Suprapubic skin (tissue), 4 donors: ENCODE measurements at regions not wholly inside any gene's neighbourhood (a gene's known extent, or its start where the extent isn't known, plus 50 kb on each side); places are given as distances from the start of the nearest gene placed in this dataset.
"Not testable (repeated sequence)": the region's sequence is repeated elsewhere in the genome, so short reads cannot be mapped to it uniquely, and the experiment has no call there.

ENCODE experiments used
- DNase-seq, 2 donors: peaks; one replicate each; pipeline ENCODE4 v3.0.0-alpha.2; 2019; ENCODE audit warnings: low spot score in 2 of 2
- H3K27ac ChIP-seq: fragments of 200-600 bp; sonication (generic); one replicate; pipeline ENCODE4 v1.5.1; 2019
- H3K27me3 ChIP-seq: fragments of 200-600 bp; sonication (generic); one replicate; pipeline ENCODE4 v1.5.1; 2019
- H3K36me3 ChIP-seq: fragments of 200-600 bp; sonication (generic); one replicate; pipeline ENCODE4 v1.5.1; 2019
- H3K4me1 ChIP-seq: fragments of 200-600 bp; sonication (generic); one replicate; pipeline ENCODE4 v1.5.1; 2019
- H3K4me3 ChIP-seq: fragments of 200-600 bp; sonication (generic); one replicate; pipeline ENCODE4 v1.5.1; 2019; ENCODE audit warnings: mild to moderate bottlenecking
- H3K9me3 ChIP-seq: fragments of 200-600 bp; sonication (generic); one replicate; pipeline ENCODE4 v1.5.1; 2019
- EP300 ChIP-seq: sonication (generic); formaldehyde crosslinking; IDR thresholded peaks from one replicate; pipeline ENCODE4 v1.6.1; 2017; ENCODE audit warnings: antibody characterized with exemption
- POLR2A ChIP-seq, 2 donors: fragments of 450-650 bp; IDR thresholded peaks; one replicate each; pipeline ENCODE4 v1.6.1; 2017; ENCODE audit warnings: antibody characterized with exemption in 2 of 2, mild to moderate bottlenecking in 2 of 2, moderate library complexity in 2 of 2
- POLR2AphosphoS5 ChIP-seq, 3 donors: sonication (generic); formaldehyde crosslinking; IDR thresholded peaks; one replicate each; pipeline ENCODE4 v1.6.1; 2017; ENCODE audit warnings: antibody characterized with exemption in 3 of 3
- WGBS: methylation state at CpG from one replicate; pipeline ENCODE4 v1.1.5; 2018; 5-methylcytosine and 5-hydroxymethylcytosine counted together
- TF ChIP-seq, protein P1 (sequence below), 2 donors: fragments of 200-600 bp in 1 of 2; fragments of 450-650 bp in 1 of 2; sonication (generic) in 1 of 2; IDR thresholded peaks; one replicate each; pipeline ENCODE4 v1.5.1; 2016 to 2019; ENCODE audit warnings: antibody characterized with exemption in 2 of 2, mild to moderate bottlenecking in 1 of 2, moderate library complexity in 1 of 2

DNA sequence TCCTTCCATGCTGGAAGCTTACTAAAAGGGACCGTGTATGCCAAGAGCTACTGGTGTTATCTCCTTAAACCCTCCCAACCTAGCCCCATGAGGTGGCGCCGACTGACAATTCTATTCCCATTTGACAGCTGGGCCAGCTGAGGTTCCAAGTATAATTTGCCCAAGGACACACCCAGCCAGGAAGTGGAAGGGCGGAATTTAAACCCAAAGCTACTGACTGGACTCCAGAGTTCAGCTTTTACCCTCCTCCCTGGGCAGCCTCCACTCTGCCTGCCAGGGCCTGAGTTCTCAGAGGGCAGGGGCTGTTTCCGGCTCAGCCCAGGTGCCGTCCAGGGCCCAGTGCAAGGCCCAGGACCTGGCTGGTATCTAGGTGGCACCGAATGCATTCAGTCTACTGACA is 71.8 kb downstream of the C9orf50 start:
- Histone ChIP-seq H3K9me3 (no peaks in the 10 kb centered on the region), H3K4me3 (peak overlapping the region; percentile 62), H3K36me3 (no peaks in the 10 kb centered on the region), H3K27me3 (no peaks in the 10 kb centered on the region), H3K27ac (peak overlapping the region; percentile 87), H3K4me1 (peaks cover 22% of the 10 kb centered on the region)
- DNase-seq: peak in 1 of 2 donors; percentile 60
- 61% methylated on average over 7 of the region's 7 CpGs for WGBS
- no peak for TF ChIP-seq EP300
- no peak for TF ChIP-seq POLR2AphosphoS5 (IDR thresholded peaks at IDR 0.05)
- TF ChIP-seq, protein P1, sequence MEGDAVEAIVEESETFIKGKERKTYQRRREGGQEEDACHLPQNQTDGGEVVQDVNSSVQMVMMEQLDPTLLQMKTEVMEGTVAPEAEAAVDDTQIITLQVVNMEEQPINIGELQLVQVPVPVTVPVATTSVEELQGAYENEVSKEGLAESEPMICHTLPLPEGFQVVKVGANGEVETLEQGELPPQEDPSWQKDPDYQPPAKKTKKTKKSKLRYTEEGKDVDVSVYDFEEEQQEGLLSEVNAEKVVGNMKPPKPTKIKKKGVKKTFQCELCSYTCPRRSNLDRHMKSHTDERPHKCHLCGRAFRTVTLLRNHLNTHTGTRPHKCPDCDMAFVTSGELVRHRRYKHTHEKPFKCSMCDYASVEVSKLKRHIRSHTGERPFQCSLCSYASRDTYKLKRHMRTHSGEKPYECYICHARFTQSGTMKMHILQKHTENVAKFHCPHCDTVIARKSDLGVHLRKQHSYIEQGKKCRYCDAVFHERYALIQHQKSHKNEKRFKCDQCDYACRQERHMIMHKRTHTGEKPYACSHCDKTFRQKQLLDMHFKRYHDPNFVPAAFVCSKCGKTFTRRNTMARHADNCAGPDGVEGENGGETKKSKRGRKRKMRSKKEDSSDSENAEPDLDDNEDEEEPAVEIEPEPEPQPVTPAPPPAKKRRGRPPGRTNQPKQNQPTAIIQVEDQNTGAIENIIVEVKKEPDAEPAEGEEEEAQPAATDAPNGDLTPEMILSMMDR (IDR thresholded peaks at IDR 0.05): no peak
- TF ChIP-seq POLR2A (IDR thresholded peaks at IDR 0.05): no peak

DNA sequence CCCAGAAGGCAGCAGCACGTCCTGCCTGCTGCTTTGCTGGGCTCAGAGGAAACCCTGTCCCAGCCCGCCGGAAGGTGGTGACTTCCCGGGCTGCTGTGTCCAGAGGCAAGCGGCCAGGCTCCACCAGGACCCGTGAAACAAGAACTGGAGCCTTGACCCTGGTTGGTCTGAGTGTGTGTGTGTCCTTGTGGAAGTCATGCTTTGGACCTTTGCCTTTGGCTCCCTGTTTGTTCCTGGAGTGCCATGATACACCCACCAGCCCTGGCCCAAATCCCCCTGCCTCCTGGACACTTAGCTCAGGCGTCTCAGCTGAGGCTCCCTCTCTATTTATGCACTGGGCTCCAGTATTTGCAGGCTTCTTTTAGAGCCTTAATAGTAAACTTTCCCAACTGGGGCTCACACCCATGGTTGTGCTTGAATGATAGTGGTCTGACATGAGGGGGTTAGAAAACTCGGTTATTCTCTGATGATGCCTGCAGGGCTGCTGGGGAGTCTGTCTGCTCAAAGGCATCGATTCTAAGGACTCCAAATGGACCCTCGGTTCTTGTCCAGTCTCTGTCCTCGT is 72.2 kb downstream of the C9orf50 start:
- WGBS: 76% methylated on average over 10 of the region's 11 CpGs
- H3K36me3 ChIP-seq: no peaks in the 10 kb centered on the region
- H3K27ac ChIP-seq: peak overlapping the region; percentile 87
- H3K4me1 ChIP-seq: peaks cover 22% of the 10 kb centered on the region
- no peaks in the 10 kb centered on the region for H3K27me3 ChIP-seq
- no peaks in the 10 kb centered on the region for H3K9me3 ChIP-seq
- peak in 1 of 2 donors; percentile 66 for DNase-seq
- TF ChIP-seq POLR2AphosphoS5 (IDR thresholded peaks at IDR 0.05) (no peak), POLR2A (IDR thresholded peaks at IDR 0.05) (no peak), EP300 (no peak)
- TF ChIP-seq, protein P1 (IDR thresholded peaks at IDR 0.05): no peak
- no peak overlapping the region for H3K4me3 ChIP-seq

DNA sequence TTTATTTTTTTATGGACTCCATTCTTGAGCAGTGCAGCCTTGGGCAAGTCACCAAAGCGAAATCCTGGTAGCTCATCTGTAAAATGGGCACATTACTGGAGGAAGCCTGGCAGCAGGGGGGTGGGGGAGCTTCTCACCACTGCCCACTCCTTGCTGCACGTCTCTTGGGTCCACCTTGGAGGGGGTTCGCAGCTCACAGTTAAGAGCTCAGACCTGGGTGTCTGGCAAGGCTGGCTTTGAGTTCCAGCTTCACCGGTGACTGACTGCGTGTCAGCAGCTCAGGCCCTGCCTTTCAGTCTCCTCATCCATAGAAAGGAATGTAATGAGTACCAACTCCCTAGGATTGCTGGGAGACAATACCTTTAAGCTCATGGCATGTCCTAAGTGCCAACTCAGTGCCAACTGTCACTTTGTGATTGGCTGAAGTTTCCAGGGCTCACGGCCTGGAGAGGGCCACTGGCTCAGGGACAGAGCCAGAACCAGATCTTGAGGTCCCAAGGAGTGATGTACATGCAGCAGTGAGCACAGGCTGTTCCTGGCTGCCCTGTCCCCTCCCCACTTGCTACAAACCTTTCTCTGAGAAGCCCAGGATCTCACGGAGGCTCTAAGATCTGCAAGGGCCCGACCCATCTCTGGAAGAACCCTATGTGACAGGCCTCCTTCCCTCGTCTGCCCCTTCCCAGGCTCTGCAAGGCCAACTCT is 72.9 kb downstream of the C9orf50 start:
- no peak overlapping the region for H3K27ac ChIP-seq
- 78% methylated on average over 5 of the region's 9 CpGs for WGBS
- H3K27me3 ChIP-seq: no peaks in the 10 kb centered on the region

DNA sequence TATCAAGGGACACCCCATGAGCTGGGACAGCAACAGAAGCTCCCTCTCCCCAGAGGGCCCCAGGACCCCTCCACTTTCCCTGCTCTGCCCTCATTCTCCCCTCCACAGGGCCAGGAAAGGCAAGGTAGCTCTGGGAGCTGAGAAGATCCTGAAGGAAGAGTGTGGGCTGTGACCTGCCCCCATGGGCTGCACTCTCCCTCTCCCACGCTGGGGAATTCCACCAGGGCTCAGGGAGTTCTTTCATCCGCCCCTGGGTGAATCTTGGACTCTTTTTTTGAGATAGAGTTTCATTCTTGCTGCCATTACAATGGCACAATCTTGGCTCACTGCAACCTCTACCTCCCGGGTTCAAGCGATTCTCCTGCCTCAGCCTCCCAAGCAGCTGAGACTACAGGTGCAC is 73.8 kb downstream of the C9orf50 start:
- TF ChIP-seq, protein P1 (IDR thresholded peaks at IDR 0.05): no peak
- TF ChIP-seq EP300 (no peak), POLR2AphosphoS5 (IDR thresholded peaks at IDR 0.05) (no peak), POLR2A (IDR thresholded peaks at IDR 0.05) (no peak)
- Histone ChIP-seq H3K36me3 (no peaks in the 10 kb centered on the region), H3K27ac (no peak overlapping the region), H3K4me1 (peaks cover 22% of the 10 kb centered on the region), H3K4me3 (no peak overlapping the region), H3K27me3 (no peaks in the 10 kb centered on the region), H3K9me3 (no peaks in the 10 kb centered on the region)
- DNase-seq: peak in 1 of 2 donors; percentile 48
- 77% methylated on average over 4 of the region's 4 CpGs for WGBS

More for the DNA sequence above, 72.9 kb downstream of the C9orf50 start:
- Histone ChIP-seq H3K4me1 (peaks cover 22% of the 10 kb centered on the region), H3K9me3 (no peaks in the 10 kb centered on the region), H3K4me3 (no peak overlapping the region), H3K36me3 (no peaks in the 10 kb centered on the region)
- peak in 1 of 2 donors; percentile 54 for DNase-seq
- no peak for TF ChIP-seq POLR2A (IDR thresholded peaks at IDR 0.05)
- no peak for TF ChIP-seq POLR2AphosphoS5 (IDR thresholded peaks at IDR 0.05)
- no peak for TF ChIP-seq EP300

DNA sequence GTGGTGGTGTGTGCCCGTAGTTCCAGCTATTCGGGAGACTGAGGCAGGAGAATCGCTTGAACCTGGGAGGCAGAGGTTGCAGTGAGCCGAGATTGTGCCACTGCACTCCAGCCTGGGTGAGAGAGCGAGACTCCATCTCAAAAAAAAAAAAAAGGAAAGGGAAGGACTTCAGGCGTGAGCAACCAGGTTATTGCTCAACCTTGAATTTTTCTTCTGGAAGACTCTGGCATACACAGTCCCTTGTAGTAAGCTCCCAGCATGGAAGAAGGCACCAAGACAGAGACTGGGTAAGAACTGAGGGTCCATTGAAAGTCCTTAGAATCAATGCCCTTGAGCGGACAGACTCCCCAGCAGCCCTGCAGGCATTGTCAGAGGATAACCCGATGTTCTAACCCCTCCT is 75.0 kb downstream of the C9orf50 start:
- not testable (repeated sequence) for H3K36me3 ChIP-seq, H3K27me3 ChIP-seq, H3K9me3 ChIP-seq, H3K4me3 ChIP-seq, H3K27ac ChIP-seq, DNase-seq
- 95% methylated on average over 8 of the region's 8 CpGs for WGBS
- H3K4me1 ChIP-seq: peaks cover 22% of the 10 kb centered on the region

DNA sequence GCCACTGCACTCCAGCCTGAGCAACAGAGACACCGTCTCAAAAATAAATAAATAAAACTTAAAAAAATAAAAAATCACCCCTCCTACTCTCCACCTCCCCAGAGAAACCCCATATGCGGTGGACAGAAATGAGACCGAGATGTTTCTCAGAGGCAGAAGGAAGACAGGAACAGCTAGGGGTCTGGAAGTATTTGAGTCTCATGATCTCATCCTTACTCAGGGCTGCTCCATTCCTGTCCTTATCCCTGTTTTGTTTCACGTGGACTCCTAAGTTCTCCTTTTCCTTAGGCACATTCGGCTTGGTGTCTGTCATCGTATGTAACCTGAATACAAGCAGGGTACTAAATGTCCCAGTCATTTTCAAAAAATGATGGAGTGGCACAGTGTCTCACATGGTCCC is 76.1 kb downstream of the C9orf50 start:
- Histone ChIP-seq H3K9me3 (no peaks in the 10 kb centered on the region), H3K36me3 (no peaks in the 10 kb centered on the region), H3K27me3 (no peaks in the 10 kb centered on the region), H3K4me3 (no peak overlapping the region), H3K27ac (no peak overlapping the region), H3K4me1 (peaks cover 12% of the 10 kb centered on the region)
- DNase-seq: no peak
- WGBS: 78% methylated on average over 6 of the region's 6 CpGs
- TF ChIP-seq, protein P1 (IDR thresholded peaks at IDR 0.05): no peak
- no peak for TF ChIP-seq POLR2A (IDR thresholded peaks at IDR 0.05)
- no peak for TF ChIP-seq POLR2AphosphoS5 (IDR thresholded peaks at IDR 0.05)
- TF ChIP-seq EP300: no peak
